ENCODE measurements at regions not wholly inside any gene's neighbourhood (a gene's known extent, or its start where the extent isn't known, plus 50 kb on each side); places are given as distances from the start of the nearest gene placed in this dataset.

- no peaks in the 10 kb centered on the region for H3K27me3 ChIP-seq (ENCODE audit: insufficient read depth, low read length)
- no peak for DNase-seq (ENCODE audit: insufficient read length, low spot score, missing footprints)
- no peak overlapping the region for H3K4me3 ChIP-seq (ENCODE audit: insufficient read depth, low read length)
- no peaks in the 10 kb centered on the region for H4K20me1 ChIP-seq (ENCODE audit: insufficient read depth, low read length)
- no peak overlapping the region for H3K4me2 ChIP-seq (ENCODE audit: insufficient read depth, low read length)
- no peaks in the 10 kb centered on the region for H3K79me2 ChIP-seq (ENCODE audit: insufficient read depth, low read length)
- no peaks in the 10 kb centered on the region for H3K4me1 ChIP-seq (ENCODE audit: insufficient read depth, low read length)
- no peak overlapping the region for H2AFZ ChIP-seq (ENCODE audit: low read length)
- no peaks in the 10 kb centered on the region for H3K36me3 ChIP-seq (ENCODE audit: insufficient read depth, low read length)
- no peak for TF ChIP-seq CTCF (IDR thresholded peaks at IDR 0.05; ENCODE audit: extremely low read depth, low read depth, low read length)
- H3K9me3 ChIP-seq (ENCODE audit: low read depth, low read length) = no peaks in the 10 kb centered on the region
- H3K27ac ChIP-seq (ENCODE audit: low read depth, low read length) = no peak overlapping the region
Measured at GRCh38 chr14:28584951-28585350, 181.6 kb upstream of the FOXG1 start.

- Histone ChIP-seq H3K4me3 (ENCODE audit: insufficient read depth, low read length) (no peak overlapping the region), H3K36me3 (ENCODE audit: insufficient read depth, low read length) (no peaks in the 10 kb centered on the region), H3K27me3 (ENCODE audit: insufficient read depth, low read length) (no peaks in the 10 kb centered on the region), H2AFZ (ENCODE audit: low read length) (no peak overlapping the region), H3K79me2 (ENCODE audit: insufficient read depth, low read length) (no peaks in the 10 kb centered on the region), H3K4me2 (ENCODE audit: insufficient read depth, low read length) (no peak overlapping the region), H4K20me1 (ENCODE audit: insufficient read depth, low read length) (no peaks in the 10 kb centered on the region), H3K9me3 (ENCODE audit: low read depth, low read length) (no peaks in the 10 kb centered on the region), H3K4me1 (ENCODE audit: insufficient read depth, low read length) (no peaks in the 10 kb centered on the region), H3K27ac (ENCODE audit: low read depth, low read length) (no peak overlapping the region)
- no peak for DNase-seq (ENCODE audit: insufficient read length, low spot score, missing footprints)
- no peak for TF ChIP-seq CTCF (IDR thresholded peaks at IDR 0.05; ENCODE audit: extremely low read depth, low read depth, low read length)
Measured at GRCh38 chr14:28589792-28590191, 176.8 kb upstream of the FOXG1 start.

GRCh38 chr14:28596391-28596790 is 170.2 kb upstream of the FOXG1 start:
- Histone ChIP-seq H2AFZ (ENCODE audit: low read length) (no peak overlapping the region), H4K20me1 (ENCODE audit: insufficient read depth, low read length) (no peaks in the 10 kb centered on the region), H3K27me3 (ENCODE audit: insufficient read depth, low read length) (no peaks in the 10 kb centered on the region), H3K9me3 (ENCODE audit: low read depth, low read length) (no peaks in the 10 kb centered on the region), H3K4me1 (ENCODE audit: insufficient read depth, low read length) (no peaks in the 10 kb centered on the region), H3K4me2 (ENCODE audit: insufficient read depth, low read length) (no peak overlapping the region), H3K79me2 (ENCODE audit: insufficient read depth, low read length) (no peaks in the 10 kb centered on the region), H3K4me3 (ENCODE audit: insufficient read depth, low read length) (no peak overlapping the region), H3K36me3 (ENCODE audit: insufficient read depth, low read length) (no peaks in the 10 kb centered on the region), H3K27ac (ENCODE audit: low read depth, low read length) (no peak overlapping the region)
- DNase-seq (ENCODE audit: insufficient read length, low spot score, missing footprints) = no peak
- no peak for TF ChIP-seq CTCF (IDR thresholded peaks at IDR 0.05; ENCODE audit: extremely low read depth, low read depth, low read length)

GRCh38 chr14:28599191-28599590 is 167.4 kb upstream of the FOXG1 start:
- H3K36me3 ChIP-seq (ENCODE audit: insufficient read depth, low read length) = no peaks in the 10 kb centered on the region
- H2AFZ ChIP-seq (ENCODE audit: low read length) = no peak overlapping the region
- no peak overlapping the region for H3K27ac ChIP-seq (ENCODE audit: low read depth, low read length)
- H3K27me3 ChIP-seq (ENCODE audit: insufficient read depth, low read length) = no peaks in the 10 kb centered on the region
- no peaks in the 10 kb centered on the region for H3K9me3 ChIP-seq (ENCODE audit: low read depth, low read length)
- H3K4me2 ChIP-seq (ENCODE audit: insufficient read depth, low read length) = no peak overlapping the region
- no peaks in the 10 kb centered on the region for H4K20me1 ChIP-seq (ENCODE audit: insufficient read depth, low read length)
- no peak for TF ChIP-seq CTCF (IDR thresholded peaks at IDR 0.05; ENCODE audit: extremely low read depth, low read depth, low read length)
- no peak overlapping the region for H3K4me3 ChIP-seq (ENCODE audit: insufficient read depth, low read length)
- H3K4me1 ChIP-seq (ENCODE audit: insufficient read depth, low read length) = no peaks in the 10 kb centered on the region
- no peak for DNase-seq (ENCODE audit: insufficient read length, low spot score, missing footprints)
- H3K79me2 ChIP-seq (ENCODE audit: insufficient read depth, low read length) = no peaks in the 10 kb centered on the region
